Hepatocyte (in vitro differentiated cells): ENCODE measurements at regions not wholly inside any gene's neighbourhood (a gene's known extent, or its start where the extent isn't known, plus 50 kb on each side); places are given as distances from the start of the nearest gene placed in this dataset.

Experiments used
- DNase-seq: peaks from one replicate; pipeline ENCODE4 v3.0.0-alpha.2; 2016; ENCODE audit warnings: low spot score
- H2AFZ ChIP-seq: fragments of 200-600 bp; sonication (generic); 2 replicates; pipeline ENCODE4 v1.6.0; 2016; ENCODE audit warnings: antibody characterized with exemption, mild to moderate bottlenecking
- H3K27ac ChIP-seq: fragments of 200-600 bp; sonication (generic); 2 replicates; pipeline ENCODE4 v1.5.1; 2016; ENCODE audit warnings: mild to moderate bottlenecking
- H3K27me3 ChIP-seq: fragments of 200-600 bp; sonication (generic); 2 replicates; pipeline ENCODE4 v1.6.1; 2016
- H3K36me3 ChIP-seq: fragments of 200-600 bp; sonication (generic); replicated peaks from 2 replicates; pipeline ENCODE4 v1.5.1; 2016; ENCODE audit warnings: low read depth; ENCODE audit not compliant: insufficient read depth
- H3K4me1 ChIP-seq: fragments of 200-600 bp; sonication (generic); 2 replicates; pipeline ENCODE4 v1.5.1; 2016; ENCODE audit warnings: mild to moderate bottlenecking, moderate library complexity; ENCODE audit not compliant: insufficient read depth
- H3K4me2 ChIP-seq: fragments of 200-600 bp; sonication (generic); 2 replicates; pipeline ENCODE4 v1.6.0; 2016
- H3K4me3 ChIP-seq: fragments of 200-600 bp; sonication (generic); 2 replicates; pipeline ENCODE4 v1.5.1; 2016; ENCODE audit warnings: mild to moderate bottlenecking
- H3K79me2 ChIP-seq: fragments of 200-600 bp; sonication (generic); 2 replicates; pipeline ENCODE4 v1.6.0; 2017; ENCODE audit warnings: mild to moderate bottlenecking
- H3K9me2 ChIP-seq: fragments of 200-600 bp; sonication (generic); replicated peaks from 2 replicates; pipeline ENCODE4 v1.6.0; 2017; ENCODE audit warnings: mild to moderate bottlenecking; ENCODE audit not compliant: insufficient read depth
- H3K9me3 ChIP-seq: fragments of 200-600 bp; sonication (generic); 2 replicates; pipeline ENCODE4 v1.5.1; 2016; ENCODE audit warnings: low read depth, mild to moderate bottlenecking
- H4K20me1 ChIP-seq: fragments of 200-600 bp; sonication (generic); 2 replicates; pipeline ENCODE4 v1.6.0; 2016; ENCODE audit warnings: mild to moderate bottlenecking; ENCODE audit not compliant: insufficient read depth, poor library complexity, severe bottlenecking
- EZH2 ChIP-seq: fragments of 200-600 bp; sonication (generic); IDR thresholded peaks from 2 replicates; pipeline ENCODE4 v1.6.1; 2016; ENCODE audit warnings: antibody characterized with exemption, mild to moderate bottlenecking, borderline replicate concordance
- EZH2phosphoT487 ChIP-seq: fragments of 200-600 bp; sonication (generic); IDR thresholded peaks from one replicate; pipeline ENCODE4 v1.6.1; 2018; ENCODE audit warnings: antibody characterized with exemption, mild to moderate bottlenecking, low read depth, moderate library complexity; ENCODE audit not compliant: unreplicated experiment, severe bottlenecking
- WGBS: methylation state at CpG from one replicate; pipeline ENCODE4 v1.1.6; 2016; ENCODE audit warnings: low lambda C conversion rate; ENCODE audit errors: missing lambda C conversion rate; 5-methylcytosine and 5-hydroxymethylcytosine counted together
- TF ChIP-seq, protein P1 (sequence below): fragments of 200-600 bp; sonication (generic); IDR thresholded peaks from 2 replicates; pipeline ENCODE4 v1.5.1; 2016; ENCODE audit warnings: antibody characterized with exemption, mild to moderate bottlenecking; ENCODE audit not compliant: poor library complexity

DNA sequence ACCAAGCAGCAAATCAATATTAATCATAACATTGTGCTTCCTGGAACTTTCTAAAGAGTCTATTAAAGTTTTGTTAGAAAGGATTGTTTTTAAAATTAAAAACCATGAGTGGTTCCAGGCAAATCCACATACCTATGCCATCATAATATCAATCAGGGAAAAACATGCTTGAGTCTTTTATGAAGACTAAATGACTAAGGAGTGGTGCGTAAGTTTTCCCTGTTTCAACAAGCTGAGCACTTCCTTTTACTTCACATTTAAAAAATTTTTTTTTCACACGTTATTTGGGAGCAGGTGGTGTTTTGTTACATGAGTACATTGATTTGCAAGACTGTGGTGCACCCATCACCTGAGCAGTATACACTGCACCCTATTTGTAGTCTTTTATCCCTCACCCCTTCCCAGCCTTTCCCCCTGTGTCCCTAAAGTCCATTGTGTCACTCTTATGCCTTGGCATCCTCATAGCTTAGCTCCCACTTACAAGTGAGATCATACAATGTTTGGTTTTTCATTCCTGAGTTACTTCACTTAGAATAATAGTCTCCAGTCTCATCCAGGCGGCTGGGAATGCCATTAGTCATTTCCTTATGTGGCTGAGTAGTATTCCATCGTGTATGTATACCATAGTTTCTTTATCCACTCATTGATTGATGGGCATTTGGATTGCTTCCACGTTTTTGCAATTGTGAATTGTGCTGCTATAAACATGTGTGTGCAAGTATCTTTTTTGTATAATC is 1190.3 kb upstream of the RAG2 start:
- H3K4me1 ChIP-seq: no peaks in the 10 kb centered on the region
- H3K27me3 ChIP-seq: no peaks in the 10 kb centered on the region
- DNase-seq: no peak
- no peak overlapping the region for H2AFZ ChIP-seq
- H3K27ac ChIP-seq: no peak overlapping the region
- H3K4me3 ChIP-seq: no peak overlapping the region
- no peaks in the 10 kb centered on the region for H4K20me1 ChIP-seq
- 68% methylated on average over 5 of the region's 5 CpGs for WGBS
- no peaks in the 10 kb centered on the region for H3K9me2 ChIP-seq
- no peaks in the 10 kb centered on the region for H3K36me3 ChIP-seq
- H3K9me3 ChIP-seq: no peaks in the 10 kb centered on the region
- no peak overlapping the region for H3K4me2 ChIP-seq
- H3K79me2 ChIP-seq: no peaks in the 10 kb centered on the region
- no peak for TF ChIP-seq EZH2phosphoT487
- TF ChIP-seq, protein P1, sequence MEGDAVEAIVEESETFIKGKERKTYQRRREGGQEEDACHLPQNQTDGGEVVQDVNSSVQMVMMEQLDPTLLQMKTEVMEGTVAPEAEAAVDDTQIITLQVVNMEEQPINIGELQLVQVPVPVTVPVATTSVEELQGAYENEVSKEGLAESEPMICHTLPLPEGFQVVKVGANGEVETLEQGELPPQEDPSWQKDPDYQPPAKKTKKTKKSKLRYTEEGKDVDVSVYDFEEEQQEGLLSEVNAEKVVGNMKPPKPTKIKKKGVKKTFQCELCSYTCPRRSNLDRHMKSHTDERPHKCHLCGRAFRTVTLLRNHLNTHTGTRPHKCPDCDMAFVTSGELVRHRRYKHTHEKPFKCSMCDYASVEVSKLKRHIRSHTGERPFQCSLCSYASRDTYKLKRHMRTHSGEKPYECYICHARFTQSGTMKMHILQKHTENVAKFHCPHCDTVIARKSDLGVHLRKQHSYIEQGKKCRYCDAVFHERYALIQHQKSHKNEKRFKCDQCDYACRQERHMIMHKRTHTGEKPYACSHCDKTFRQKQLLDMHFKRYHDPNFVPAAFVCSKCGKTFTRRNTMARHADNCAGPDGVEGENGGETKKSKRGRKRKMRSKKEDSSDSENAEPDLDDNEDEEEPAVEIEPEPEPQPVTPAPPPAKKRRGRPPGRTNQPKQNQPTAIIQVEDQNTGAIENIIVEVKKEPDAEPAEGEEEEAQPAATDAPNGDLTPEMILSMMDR: no peak
- TF ChIP-seq EZH2: no peak

DNA sequence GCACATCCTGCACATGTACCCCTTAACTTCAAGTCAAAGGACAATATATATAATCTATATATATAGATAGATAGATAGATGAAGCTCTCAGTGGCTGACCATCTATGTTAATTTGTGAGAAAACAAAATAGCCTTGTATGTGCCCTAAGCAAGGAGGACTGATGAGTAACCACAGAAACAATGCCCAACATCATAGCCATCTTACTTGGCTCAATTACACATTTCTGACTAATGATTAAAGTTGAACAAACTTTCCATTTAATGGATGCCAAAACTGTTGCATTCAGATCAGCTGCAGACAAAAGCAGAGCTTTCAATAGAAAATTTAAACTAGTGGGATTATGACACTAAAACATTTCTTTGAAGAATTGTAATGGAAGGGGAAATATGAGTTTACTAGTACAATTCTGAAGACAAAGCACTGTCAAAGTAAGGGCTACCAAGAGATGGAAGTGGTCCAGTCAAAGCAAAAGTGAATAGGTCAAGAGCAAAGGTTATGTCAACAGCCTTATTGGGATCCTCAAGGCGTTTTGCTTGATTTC is 1188.2 kb upstream of the RAG2 start:
- Histone ChIP-seq H3K9me2 (no peaks in the 10 kb centered on the region), H3K36me3 (no peaks in the 10 kb centered on the region), H3K27me3 (no peaks in the 10 kb centered on the region), H4K20me1 (no peaks in the 10 kb centered on the region), H2AFZ (no peak overlapping the region), H3K4me1 (no peaks in the 10 kb centered on the region), H3K9me3 (no peaks in the 10 kb centered on the region), H3K4me3 (no peak overlapping the region), H3K27ac (no peak overlapping the region), H3K79me2 (no peaks in the 10 kb centered on the region), H3K4me2 (no peak overlapping the region)
- DNase-seq: no peak
- TF ChIP-seq, protein P1: no peak
- no peak for TF ChIP-seq EZH2phosphoT487
- WGBS: 39% methylated on average over 1 of the region's 1 CpG

DNA sequence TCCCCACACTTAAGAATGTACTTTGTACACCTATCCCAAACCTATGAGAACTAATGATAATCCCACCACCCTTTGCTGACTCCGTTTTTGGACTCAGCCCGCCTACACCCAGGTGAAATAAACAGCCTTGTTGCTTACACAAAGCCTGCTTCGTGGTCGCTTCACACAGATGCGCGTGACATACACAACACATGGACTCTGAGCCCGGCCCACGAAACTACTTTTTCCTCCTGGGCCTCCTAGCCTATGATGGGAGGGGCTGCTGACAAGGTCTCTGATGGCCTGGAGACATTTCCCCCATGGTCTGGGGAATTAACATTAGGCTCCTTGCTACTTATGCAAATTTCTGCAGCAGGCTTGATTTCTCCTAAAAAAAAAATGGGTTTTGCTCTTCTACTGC is 1176.4 kb upstream of the RAG2 start:
- Histone ChIP-seq H3K4me2 (no peak overlapping the region), H3K9me3 (no peaks in the 10 kb centered on the region), H3K36me3 (no peaks in the 10 kb centered on the region), H2AFZ (no peak overlapping the region), H3K4me1 (no peaks in the 10 kb centered on the region), H3K79me2 (no peaks in the 10 kb centered on the region), H3K27me3 (no peaks in the 10 kb centered on the region), H3K4me3 (no peak overlapping the region), H3K27ac (no peak overlapping the region), H3K9me2 (no peaks in the 10 kb centered on the region), H4K20me1 (no peaks in the 10 kb centered on the region)
- TF ChIP-seq, protein P1: no peak
- no peak for TF ChIP-seq EZH2phosphoT487
- TF ChIP-seq EZH2: no peak
- no peak for DNase-seq
- WGBS: 93% methylated on average over 8 of the region's 8 CpGs
